ENCODE measurements at regions not wholly inside any gene's neighbourhood (a gene's known extent, or its start where the extent isn't known, plus 50 kb on each side); places are given as distances from the start of the nearest gene placed in this dataset.
"Not testable (repeated sequence)": the region's sequence is repeated elsewhere in the genome, so short reads cannot be mapped to it uniquely, and the experiment has no call there.

- DNase-seq: no peak
Measured at GRCh38 chr16:7278636-7279035, 54.0 kb upstream of the RBFOX1 start.

- DNase-seq: no peak
Measured at GRCh38 chr16:7272567-7273158, 60.0 kb upstream of the RBFOX1 start.

- no peak for DNase-seq
Measured at GRCh38 chr16:7271486-7271885, 61.2 kb upstream of the RBFOX1 start.

- no peak for DNase-seq
Measured at GRCh38 chr16:7270823-7271222, 61.8 kb upstream of the RBFOX1 start.

GRCh38 chr16:7270006-7270405, 62.6 kb upstream of the RBFOX1 start:
- no peak for DNase-seq

- DNase-seq: peak; percentile 42 to 50
Measured at GRCh38 chr16:7268182-7268581, 64.5 kb upstream of the RBFOX1 start.

- no peak for DNase-seq
Measured at GRCh38 chr16:7257016-7257415, 75.6 kb upstream of the RBFOX1 start.

GRCh38 chr16:7246578-7246977, 86.1 kb upstream of the RBFOX1 start:
- DNase-seq: no peak

GRCh38 chr16:7239547-7239946, 93.1 kb upstream of the RBFOX1 start:
- no peak for DNase-seq

GRCh38 chr16:7236824-7237410, 95.7 kb upstream of the RBFOX1 start:
- no peak for DNase-seq

- DNase-seq: no peak
Measured at GRCh38 chr16:7233975-7234374, 98.7 kb upstream of the RBFOX1 start.

- no peak for DNase-seq
Measured at GRCh38 chr16:7231762-7232161, 100.9 kb upstream of the RBFOX1 start.

GRCh38 chr16:7229433-7230218, 103.0 kb upstream of the RBFOX1 start:
- not testable (repeated sequence) for DNase-seq

GRCh38 chr16:7227229-7227721, 105.4 kb upstream of the RBFOX1 start:
- no peak for DNase-seq

- no peak for DNase-seq
Measured at GRCh38 chr16:7221157-7221556, 111.5 kb upstream of the RBFOX1 start.

GRCh38 chr16:7218936-7219335, 113.7 kb upstream of the RBFOX1 start:
- DNase-seq: no peak

GRCh38 chr16:7217797-7218196, 114.8 kb upstream of the RBFOX1 start:
- DNase-seq: no peak

- DNase-seq: no peak
Measured at GRCh38 chr16:7216719-7217118, 115.9 kb upstream of the RBFOX1 start.

GRCh38 chr16:7211781-7212180, 120.9 kb upstream of the RBFOX1 start:
- DNase-seq: no peak

GRCh38 chr16:7209598-7209997, 123.0 kb upstream of the RBFOX1 start:
- no peak for DNase-seq

GRCh38 chr16:7206469-7206868, 126.2 kb upstream of the RBFOX1 start:
- DNase-seq: no peak

GRCh38 chr16:7200320-7200719, 132.3 kb upstream of the RBFOX1 start:
- DNase-seq: no peak

GRCh38 chr16:7185689-7186088, 147.0 kb upstream of the RBFOX1 start:
- no peak for DNase-seq

- DNase-seq: no peak
Measured at GRCh38 chr16:7185165-7185564, 147.5 kb upstream of the RBFOX1 start.

All from inflammatory macrophage (primary cell).